ENCODE measurements at regions not wholly inside any gene's neighbourhood (a gene's known extent, or its start where the extent isn't known, plus 50 kb on each side); places are given as distances from the start of the nearest gene placed in this dataset.
A peak's percentile ranks its signal among the peaks of the same experiment; 100 is the strongest.
"Not testable (repeated sequence)": the region's sequence is repeated elsewhere in the genome, so short reads cannot be mapped to it uniquely, and the experiment has no call there.

DNA sequence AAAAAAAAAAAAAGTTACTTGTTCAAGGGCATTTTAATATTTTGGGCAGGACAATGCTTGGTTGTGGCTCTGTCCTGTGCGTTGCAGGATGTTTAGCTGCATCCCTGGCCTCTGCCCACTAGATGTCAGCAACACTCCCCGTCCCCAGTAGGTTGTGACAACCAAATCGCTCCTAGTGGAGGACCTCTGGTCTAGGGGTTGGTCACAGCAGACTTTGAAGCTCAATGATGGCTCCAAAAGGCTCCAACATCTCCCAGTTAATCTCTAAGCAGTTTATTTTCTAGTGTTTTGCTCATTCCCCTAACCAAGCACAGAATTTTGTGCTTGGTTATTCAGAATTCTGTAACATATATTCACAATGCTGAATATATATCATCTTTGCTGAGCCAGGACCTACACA lies 67.0 kb downstream of the CHRNA1 start:
- DNase-seq (ENCODE audit: low spot score): peak; percentile 86

DNA sequence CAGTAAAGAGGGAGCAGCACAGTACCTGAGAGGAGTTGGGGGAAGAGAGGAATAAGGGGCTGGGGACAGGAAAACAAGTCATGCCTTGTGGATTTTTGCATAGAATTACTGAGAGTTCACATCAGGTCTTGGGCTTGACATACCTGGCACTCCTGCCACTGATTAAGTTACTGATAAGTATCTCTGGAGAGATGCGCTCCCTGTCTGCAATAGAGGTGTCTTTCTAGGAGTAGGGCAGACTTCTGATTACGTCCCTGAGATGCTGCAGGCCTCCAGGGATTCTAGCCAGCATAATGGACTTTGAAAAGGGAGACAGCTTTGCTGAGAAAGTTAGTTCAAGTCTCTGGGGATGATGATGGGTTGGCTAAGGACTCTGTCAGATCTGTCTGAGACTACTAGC lies 69.4 kb downstream of the CHRNA1 start:
- no peak for DNase-seq (ENCODE audit: low spot score)

DNA sequence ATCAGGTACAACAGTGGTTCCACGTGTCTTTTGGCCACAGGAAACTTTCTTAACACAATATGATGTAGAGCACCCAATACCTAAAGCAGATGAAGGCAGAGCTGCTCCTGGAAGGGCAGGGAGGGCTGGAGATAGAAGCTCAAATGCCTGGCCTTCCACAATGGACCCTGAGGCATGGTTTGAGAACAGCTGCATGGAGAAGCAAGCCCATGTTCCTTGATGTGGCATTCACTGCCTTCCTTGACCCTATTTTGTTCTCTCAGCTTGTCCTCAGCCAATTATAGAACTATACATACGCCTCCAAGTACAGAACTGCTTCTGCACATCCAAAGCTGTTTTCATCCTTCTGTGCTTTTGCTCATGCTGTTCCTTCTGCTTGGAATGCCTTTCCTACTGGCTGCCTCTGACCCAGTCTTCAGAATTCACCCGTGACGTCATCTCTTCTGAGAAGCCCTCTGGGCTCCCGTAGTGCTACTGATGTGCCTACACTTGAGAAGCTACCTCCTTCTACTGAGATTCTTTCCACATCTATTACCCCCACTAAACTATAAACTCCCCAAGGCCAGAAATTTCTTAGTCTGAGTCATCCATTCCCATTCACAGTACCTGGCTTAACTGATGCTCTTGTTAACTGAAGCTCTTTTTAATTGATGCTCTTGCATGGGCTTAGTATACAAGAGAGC lies 69.9 kb downstream of the CHRNA1 start:
- DNase-seq (ENCODE audit: low spot score): no peak

DNA sequence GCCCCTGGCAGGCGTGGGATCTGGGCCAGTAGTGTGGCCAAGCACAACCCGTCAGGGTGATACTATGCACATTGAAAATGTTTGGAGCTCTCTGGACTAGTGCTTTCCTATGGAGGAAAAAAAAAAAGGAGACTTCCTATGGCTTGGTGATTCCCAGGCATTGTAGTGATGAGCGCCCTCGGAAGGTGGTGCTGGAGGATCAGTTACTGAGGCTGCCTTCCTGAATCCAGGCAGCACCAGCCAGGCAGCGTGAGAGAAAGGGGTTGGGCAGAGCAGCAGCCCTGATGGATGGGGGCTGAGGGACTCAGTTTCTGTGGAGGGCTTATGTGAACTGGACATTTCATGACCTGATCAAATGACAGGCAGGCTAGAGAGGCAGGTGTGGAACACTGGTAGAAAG lies 70.9 kb downstream of the CHRNA1 start:
- no peak for DNase-seq (ENCODE audit: low spot score)

DNA sequence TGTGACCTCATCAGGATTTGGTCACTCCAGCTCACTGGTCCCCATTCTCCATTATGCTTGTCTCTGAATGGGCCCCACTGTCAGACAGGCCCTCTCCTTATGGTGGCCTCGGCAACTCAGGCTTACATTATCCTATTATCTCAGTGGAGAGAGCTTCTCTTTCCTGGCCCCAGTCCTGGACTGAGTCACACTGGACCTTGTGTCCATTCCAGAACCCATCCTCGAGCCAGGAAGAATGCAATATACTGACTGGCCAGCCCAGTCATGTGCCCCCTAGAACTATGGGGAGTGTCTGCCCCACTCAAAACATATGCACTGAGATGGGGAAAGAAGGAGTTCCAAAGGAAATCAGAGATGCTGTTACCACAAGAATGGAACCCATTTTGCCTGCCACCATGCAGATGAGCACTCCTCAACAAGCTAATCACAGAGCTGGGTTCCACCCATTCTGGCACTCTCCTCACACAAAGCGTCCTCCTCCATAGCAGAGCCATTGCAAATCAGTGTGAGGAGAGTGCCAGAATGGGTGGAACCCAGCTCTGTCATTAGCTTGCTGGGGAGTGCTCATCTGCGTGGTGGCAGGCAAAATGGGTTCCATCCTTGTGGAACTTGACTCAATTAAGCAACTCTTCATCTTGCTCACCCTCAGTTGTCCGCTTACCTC lies 71.9 kb downstream of the CHRNA1 start:
- DNase-seq (ENCODE audit: low spot score): peak; percentile 79

DNA sequence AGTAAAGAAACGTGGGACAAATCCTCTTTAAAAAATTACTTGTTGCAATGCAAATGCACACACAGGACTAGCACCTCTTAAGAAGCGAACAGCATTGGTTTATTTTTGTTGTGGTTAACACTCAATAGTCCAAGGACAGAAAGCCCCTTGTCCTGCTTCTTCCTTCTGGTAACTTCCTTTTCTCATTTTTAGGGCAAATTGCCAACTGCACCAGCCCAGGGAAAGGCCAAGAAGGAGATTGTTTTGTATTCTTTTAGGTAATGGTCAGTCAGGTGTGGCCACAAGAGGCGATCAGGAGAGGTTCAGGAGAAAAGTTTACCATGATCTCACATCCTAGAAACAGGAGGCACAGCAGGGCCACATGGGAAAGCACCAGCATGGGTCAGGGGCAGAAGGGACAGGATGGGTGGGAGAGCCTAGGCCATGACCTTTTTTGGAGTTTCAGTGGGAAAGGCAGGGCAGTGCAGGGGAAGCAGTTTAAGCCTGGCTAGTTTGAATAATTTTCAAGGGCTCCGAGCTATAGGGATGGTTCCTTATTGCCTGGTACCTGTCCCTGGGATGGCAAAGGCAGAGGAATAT lies 73.0 kb downstream of the CHRNA1 start:
- DNase-seq (ENCODE audit: low spot score): no peak

DNA sequence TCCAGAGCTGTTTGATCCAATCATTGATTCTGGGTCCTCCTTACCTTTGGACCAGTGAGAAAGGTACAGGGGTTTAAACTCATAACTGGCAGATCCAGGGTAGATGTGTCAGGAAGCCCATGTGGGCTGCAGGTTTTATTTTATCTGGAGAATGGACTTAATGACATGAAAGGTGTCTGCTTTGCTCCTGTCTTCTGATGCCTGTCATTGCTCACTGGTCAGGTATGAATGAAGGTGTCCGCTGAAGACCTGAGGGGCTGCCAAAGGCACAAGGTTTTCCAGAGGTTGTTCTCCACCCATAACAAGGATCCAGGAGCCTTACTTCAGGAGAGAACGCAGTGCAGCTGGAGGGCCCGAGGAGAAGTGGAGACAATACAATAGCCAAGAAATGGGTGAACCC lies 74.2 kb downstream of the CHRNA1 start:
- no peak for DNase-seq (ENCODE audit: low spot score)

DNA sequence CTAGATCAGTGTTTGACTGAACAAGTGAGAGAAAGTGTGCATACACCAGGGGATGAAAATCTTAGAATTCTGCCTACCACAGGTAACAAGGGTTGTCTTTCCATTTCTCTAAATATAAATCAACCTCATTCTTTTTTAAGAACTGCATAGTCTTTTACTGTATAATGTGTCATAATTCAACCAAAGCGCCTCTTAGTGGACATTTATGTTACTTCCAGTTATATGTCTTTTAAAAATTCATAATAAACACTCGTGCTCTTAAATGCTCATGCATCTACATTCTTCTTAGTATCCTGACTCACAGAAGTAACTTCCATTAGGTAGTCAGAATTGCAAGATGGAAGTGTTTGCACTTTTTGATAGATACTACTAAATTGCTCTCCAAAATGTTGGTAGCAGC lies 76.2 kb downstream of the CHRNA1 start:
- no peak for DNase-seq (ENCODE audit: low spot score)

DNA sequence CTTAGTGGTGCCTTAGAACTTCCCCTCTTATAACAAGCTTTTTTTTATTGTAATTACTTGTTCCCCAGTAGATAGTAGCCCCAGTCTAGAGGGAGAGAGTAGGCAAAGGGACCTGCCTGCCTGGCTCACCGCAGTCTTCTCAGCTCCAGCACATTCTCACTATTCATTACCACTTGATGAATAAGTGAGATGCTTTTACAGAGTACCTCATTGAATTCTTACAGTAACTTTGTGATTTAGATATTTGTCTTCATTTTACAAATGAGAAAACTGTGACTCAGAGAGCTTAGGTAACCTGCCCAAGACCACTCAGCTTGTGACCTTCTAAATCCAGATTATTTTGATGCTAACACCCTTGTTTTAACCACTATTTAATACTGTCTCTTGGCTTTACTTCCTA lies 77.8 kb downstream of the CHRNA1 start:
- DNase-seq (ENCODE audit: low spot score): no peak

DNA sequence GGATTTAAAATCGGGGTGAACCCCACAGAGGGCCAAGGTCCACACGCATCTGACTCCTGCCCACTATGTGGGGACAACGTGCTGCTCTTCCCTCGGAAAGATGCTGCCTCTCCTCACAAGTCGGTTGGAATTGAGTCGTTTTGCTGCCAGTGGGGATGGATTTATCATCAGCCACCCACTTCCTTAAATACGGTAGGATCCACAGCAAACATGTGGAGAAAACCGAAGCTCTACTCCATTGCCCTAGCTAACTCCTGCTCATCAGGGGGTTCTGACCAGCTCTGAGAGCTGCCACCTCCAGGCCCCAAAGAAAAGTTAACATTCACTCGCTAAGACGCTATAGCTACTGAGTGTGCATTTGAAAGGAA lies 80.9 kb downstream of the CHRNA1 start:
- DNase-seq (ENCODE audit: low spot score): peak; percentile 63

DNA sequence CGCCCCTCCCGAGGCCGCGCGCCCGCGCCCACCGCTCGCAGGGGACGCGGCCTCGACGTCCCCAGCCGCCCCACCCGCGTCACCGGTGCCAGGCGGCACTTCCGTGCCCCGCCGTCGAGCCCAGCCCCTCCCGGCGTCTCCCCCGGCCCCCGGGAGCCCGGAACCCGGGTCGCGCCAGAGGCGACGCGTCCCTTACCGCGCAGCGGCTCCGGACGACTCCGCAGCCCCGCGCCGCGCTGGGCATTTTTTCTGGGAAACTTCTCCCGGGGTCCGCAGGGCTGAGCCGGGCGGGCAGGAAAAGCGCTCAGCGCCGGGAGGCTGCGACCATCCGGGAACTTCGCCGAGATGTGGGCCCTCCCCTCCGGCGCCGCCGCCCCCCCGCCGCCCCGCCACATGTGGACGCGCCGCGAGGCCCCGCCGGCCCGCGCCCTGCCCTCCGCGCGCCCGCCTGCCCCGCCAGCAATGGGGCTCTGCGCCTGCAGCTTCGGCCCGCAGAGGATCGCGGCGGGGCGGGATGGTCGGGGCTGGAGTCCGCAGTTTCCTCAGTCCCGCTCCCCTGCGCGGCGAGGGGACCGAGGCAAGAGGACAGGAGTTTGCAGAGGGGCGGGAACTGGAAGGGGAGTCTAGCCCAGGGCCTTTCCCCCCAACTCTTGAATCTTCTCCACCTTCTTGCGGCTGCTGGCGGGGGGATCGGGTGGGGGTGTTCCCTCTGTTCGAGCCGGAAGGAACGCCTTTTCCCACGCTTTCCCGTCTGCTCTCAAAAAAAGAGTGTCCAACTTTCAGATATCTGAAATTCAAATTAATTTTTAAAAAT lies 81.5 kb downstream of the CHRNA1 start:
- peak; percentile 94 for DNase-seq (ENCODE audit: low spot score)

DNA sequence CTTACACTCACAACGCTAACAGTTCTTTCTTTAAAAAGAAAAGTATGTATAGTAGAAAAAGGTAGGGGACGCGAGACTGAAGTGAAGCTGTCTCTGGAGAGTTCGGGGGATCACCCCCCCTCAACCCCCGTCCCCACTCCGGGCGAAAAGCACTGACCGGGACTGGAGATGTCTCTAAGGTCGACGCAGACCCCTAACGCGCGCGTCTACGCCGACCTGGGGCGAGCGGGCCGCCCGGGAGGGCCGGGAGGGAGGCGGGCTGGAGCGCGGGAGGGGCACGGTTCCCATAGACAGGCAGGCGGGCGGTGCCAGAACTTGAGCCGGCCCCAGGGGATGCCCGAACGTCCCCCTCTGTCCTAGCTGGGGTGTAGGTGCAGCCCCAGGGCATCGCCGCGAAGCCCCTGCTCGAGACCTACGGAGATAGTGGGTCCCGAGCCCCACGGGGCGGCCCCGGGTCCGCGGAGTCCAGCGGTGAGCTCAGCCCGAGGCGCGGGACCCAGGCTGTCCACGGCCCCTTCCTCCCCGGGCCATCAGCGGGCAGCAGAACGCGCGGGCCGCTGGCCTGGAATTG lies 82.2 kb downstream of the CHRNA1 start:
- peak; percentile 79 for DNase-seq (ENCODE audit: low spot score)

DNA sequence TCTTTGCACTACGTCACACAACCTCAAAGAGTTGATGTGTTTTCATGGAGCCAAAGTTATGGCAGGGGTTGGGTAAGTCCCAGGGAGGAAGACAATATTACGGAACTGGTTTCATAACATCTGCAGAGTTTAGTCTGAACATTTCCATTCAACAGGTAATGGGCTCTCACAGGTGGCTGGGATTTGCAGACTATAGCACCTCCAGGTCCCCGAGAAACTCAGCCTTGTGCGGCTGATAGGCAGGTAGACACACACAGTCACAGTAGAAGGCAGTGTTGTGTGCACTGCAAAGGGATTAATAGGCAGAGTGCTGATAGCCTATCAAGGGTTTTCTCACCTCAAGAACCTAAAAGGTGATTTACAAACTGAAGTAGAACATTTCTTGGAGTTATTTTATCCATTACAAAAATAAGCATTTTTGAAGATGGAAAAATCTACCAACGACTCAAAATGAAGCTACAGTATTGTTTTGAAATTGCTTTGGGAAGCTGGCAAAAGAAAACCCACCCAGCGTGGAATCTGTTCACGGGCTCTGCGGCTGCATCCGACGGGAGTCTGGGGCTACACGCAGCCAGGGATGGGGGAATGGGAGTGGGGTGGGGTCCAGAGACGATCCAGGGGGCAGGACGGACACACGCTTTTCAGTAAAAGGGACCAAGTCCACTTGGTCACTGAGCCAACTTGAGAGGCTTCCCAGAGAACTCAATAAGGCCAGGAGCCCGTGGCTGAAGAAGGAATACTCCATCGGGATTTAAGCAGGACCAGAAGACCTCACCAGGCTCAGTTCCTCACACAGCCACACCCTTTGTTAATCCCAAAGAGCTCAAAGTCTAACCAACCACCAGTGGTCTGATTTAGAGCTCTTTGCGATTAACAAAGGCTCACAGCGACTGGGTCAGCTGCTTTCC lies 82.9 kb downstream of the CHRNA1 start:
- peak; percentile 60 for DNase-seq (ENCODE audit: low spot score)

DNA sequence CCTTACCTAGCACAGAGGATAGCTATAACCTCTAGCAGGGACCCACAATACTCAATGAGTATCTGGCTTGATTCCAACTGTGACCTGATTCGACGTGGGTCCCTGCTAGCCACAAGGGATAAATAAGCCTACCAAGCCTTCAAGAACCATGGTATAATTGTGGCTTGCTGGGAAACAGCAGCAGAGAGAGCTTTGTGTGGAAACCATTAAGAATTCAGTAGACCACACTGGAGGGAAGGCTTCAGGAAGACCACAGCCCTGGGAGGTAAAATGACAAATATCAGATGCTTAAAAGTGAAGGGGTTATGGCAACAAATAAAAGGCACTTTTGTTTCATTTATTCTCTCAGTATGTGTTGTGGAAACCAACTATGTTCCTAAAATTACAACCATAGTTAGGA lies 82.6 kb upstream of the WIPF1 start:
- DNase-seq (ENCODE audit: low spot score): no peak

DNA sequence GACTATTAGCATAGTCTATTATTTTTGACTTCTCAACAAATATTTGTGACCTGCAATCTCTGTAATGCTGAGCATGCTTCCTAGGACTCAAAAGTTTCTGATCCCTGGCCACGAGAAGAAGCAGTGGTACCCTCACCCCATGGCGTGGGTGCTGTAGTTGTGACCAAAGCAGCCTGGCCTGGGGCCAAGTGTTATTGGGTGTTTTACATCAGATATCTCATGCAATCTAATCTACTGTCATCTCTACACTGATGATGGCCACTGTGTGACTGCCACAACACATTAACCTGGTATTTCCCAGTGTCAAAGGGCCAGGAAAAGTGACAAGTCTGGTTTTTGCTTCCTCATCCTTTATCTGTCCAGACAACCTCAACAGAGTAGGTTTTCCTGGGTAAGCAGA lies 80.8 kb upstream of the WIPF1 start:
- DNase-seq (ENCODE audit: low spot score): no peak

DNA sequence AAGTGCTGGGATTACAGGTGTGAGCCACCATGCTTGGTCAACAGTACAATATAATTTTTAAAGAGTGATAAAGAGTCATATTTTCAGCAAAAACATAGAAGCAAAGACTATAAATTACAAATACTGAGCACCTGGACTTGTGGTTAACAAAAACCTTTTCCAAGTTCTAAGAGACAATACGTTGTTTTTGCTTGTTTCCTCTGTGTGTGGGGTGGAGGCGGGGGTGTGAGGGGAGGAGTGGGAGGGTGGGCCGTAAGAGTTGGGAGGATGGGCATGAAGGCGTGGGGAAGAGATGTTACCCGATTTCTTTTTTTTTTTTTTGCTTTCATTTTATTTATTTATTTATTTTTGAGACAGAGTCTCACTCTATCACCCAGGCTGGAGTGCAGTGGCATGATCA lies 78.0 kb upstream of the WIPF1 start:
- DNase-seq (ENCODE audit: low spot score): no peak

DNA sequence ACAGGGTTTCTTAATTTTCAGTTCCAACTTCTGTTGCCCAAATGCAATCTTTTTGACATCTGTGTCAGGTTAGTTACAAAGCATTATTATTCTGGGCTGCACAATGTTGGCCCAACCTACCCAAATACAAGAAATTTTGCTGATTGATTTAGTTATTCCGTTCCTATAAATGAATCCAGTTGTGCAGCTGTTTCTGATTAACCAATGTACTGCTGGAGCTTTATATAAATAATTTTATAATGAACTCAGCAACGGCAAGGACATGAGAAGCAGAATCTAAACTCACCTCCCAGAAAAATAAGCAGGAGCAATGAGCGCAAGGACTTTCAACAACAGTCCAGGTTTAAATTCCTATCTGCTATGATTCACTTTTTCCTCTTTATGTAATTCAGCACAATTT lies 76.3 kb upstream of the WIPF1 start:
- peak; percentile 16 for DNase-seq (ENCODE audit: low spot score)

DNA sequence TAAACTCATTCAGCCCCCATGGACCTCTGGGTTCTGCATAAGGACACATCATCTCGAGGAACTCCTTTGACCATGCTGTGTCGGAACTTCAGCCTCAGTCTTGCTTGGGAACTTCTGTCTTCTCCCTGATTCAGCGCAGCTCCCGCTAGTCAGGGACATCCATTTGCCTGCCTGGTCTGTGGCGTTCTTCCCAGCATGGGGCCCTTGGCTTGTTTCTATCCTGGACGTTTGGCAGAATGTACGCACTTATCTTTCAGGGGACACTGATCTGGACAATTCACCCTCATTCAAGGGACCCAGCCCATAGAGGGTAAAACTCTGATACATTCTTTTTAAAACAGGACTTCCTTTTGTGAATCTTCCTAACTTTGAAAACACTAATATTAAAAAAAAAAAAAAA lies 75.8 kb upstream of the WIPF1 start:
- DNase-seq (ENCODE audit: low spot score): no peak

DNA sequence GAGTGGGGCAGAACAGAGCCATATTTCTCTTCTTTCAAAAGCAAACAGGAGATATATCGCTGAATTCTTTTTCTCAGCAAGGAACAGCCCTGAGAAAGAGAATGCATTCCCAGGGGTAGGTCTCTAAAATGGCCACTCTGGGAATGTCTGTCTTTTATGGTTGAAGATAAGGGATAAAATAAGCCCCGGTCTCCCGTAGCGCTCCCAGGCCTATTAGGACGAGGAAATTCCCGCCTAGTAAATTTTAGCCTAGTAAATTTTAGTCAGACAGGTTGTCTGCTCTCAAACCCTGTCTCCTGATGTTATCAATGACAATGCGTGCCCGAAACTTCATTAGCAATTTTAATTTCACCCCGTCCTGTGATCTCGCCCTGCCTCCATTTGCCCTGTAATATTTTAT lies 73.9 kb upstream of the WIPF1 start:
- DNase-seq (ENCODE audit: low spot score): not testable (repeated sequence)

DNA sequence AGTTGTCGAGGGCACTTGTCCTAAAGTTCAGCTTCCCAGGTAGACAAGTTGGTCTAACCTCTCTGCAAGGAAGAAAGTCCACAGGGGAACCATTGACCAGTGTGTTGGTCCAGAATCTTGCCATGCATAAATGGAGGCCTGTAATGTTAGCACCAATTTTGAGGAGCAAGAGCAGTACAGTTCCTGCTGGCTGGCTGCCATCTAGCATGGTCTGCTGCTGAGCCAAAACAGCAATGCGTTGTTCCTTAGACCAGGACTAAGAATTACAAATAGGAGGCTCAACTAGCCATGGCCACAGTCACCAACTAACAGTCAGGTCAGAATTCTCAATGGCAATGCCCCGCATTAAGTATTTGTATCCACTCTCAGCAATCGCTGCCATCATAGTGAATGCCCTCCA lies 72.8 kb upstream of the WIPF1 start:
- no peak for DNase-seq (ENCODE audit: low spot score)

DNA sequence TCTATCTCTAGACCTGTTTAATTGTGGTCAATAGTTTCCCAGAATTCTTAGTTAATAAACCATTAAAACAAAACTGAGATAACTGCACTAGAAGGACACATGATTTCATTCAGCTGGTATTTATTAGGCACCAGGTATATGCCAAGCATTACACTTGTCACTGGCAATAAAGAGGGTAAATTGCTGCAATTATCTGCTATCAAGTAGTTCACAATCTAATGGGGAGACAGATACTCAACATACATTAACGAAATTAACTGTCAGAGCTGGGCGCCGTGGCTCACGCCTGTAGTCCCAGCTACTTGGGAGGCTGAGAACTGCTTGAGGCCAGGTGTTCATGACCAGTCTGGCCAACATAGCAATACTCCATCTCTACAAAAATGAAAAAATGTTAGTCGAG lies 71.7 kb upstream of the WIPF1 start:
- DNase-seq (ENCODE audit: low spot score): no peak

DNA sequence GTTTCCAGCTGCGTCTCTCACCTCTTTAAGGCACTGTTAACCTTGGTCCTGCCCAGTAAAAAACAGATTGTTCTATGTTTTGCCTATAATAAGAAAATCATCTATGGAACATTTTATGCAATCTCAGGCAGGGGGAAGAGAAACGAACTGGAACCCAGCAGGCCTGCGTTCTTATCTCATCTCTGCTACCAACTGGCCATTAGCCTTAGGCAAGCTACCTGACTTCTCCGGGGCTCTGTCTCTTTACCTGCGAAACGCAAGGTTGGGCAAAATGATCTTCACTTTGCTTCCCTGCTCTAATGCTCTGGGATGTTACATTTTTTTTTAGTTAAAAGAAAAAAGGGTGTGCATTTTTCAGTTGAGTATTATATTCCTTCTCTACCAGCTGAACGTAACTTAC lies 70.5 kb upstream of the WIPF1 start:
- DNase-seq (ENCODE audit: low spot score): no peak
